Tibial nerve (tissue), 4 donors: ENCODE measurements at regions not wholly inside any gene's neighbourhood (a gene's known extent, or its start where the extent isn't known, plus 50 kb on each side); places are given as distances from the start of the nearest gene placed in this dataset.
A peak's percentile ranks its signal among the peaks of the same experiment; 100 is the strongest.

Source experiments
- DNase-seq, 2 donors: peaks; one replicate each; pipeline ENCODE4 v3.0.0-alpha.2; 2019; ENCODE audit warnings: low spot score in 2 of 2
- H3K27ac ChIP-seq, 4 donors: fragments of 200-600 bp; sonication (generic) in 3 of 4; one replicate each; pipeline ENCODE4 v1.5.1; 2017 to 2019; ENCODE audit warnings: mild to moderate bottlenecking in 1 of 4
- H3K27me3 ChIP-seq, 2 donors: fragments of 200-600 bp; sonication (generic) in 1 of 2; one replicate each; pipeline versions ENCODE4 v1.5.1 to v1.6.0; 2017 to 2019
- H3K36me3 ChIP-seq, 3 donors: fragments of 200-600 bp; sonication (generic); one replicate each; pipeline ENCODE4 v1.5.1; 2018 to 2019
- H3K4me1 ChIP-seq, 4 donors: fragments of 200-600 bp; sonication (generic) in 3 of 4; one replicate each; pipeline ENCODE4 v1.5.1; 2017 to 2019
- H3K4me3 ChIP-seq, 4 donors: fragments of 200-600 bp; sonication (generic) in 3 of 4; one replicate each; pipeline ENCODE4 v1.5.1; 2017 to 2019; ENCODE audit warnings: mild to moderate bottlenecking in 1 of 4, moderate library complexity in 1 of 4
- H3K9me3 ChIP-seq, 4 donors: fragments of 200-600 bp; sonication (generic) in 3 of 4; one replicate each; pipeline ENCODE4 v1.5.1; 2017 to 2019
- EP300 ChIP-seq, 2 donors: sonication (generic); formaldehyde crosslinking; IDR thresholded peaks; one replicate each; pipeline ENCODE4 v1.6.1; 2017; ENCODE audit warnings: antibody characterized with exemption in 2 of 2, mild to moderate bottlenecking in 1 of 2
- POLR2A ChIP-seq, 2 donors: fragments of 450-650 bp; IDR thresholded peaks; one replicate each; pipeline ENCODE4 v1.6.1; 2017; ENCODE audit warnings: antibody characterized with exemption in 2 of 2, mild to moderate bottlenecking in 2 of 2, moderate library complexity in 2 of 2
- WGBS, 2 donors: methylation state at CpG; one replicate each; pipeline ENCODE4 v1.1.5; 2018; 5-methylcytosine and 5-hydroxymethylcytosine counted together
- TF ChIP-seq, protein P1 (sequence below), 5 experiments: fragments of 200-600 bp in 3 of 5; fragments of 450-650 bp in 2 of 5; sonication (generic) in 3 of 5; IDR thresholded peaks; one replicate each; pipeline ENCODE4 v1.5.1; 2016 to 2019; ENCODE audit warnings: antibody characterized with exemption in 5 of 5, mild to moderate bottlenecking in 3 of 5, moderate library complexity in 2 of 5

DNA sequence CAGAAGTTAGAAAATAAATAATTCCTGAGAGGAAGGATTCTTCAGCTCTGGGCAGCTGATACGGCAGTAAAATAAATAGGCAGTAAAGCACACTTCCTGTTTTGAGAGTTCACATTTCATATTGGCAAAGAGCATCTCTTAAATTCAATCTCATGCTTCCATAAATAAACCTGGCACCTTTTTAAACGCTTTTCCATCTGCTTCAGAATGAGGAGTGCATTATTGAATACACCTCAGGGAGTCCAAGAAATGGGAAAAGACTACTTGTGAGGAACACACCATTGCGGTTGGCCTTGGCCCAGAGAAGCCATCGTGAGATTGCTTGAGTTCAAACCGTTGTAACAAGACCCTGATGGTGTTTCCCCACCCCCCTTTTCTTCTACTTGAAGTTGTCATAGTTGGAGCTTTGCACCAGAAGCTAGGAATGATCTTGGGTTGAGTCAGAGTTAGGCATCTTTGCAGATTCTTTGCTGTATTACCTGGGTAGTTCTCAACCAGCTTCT is 123.9 kb downstream of the RDH14 start:
- peak overlapping the region in 1 of 4 donors; percentile 2 for H3K27ac ChIP-seq
- 37 to 42% methylated on average over 5 of the region's 5 CpGs for WGBS, 2 donors

DNA sequence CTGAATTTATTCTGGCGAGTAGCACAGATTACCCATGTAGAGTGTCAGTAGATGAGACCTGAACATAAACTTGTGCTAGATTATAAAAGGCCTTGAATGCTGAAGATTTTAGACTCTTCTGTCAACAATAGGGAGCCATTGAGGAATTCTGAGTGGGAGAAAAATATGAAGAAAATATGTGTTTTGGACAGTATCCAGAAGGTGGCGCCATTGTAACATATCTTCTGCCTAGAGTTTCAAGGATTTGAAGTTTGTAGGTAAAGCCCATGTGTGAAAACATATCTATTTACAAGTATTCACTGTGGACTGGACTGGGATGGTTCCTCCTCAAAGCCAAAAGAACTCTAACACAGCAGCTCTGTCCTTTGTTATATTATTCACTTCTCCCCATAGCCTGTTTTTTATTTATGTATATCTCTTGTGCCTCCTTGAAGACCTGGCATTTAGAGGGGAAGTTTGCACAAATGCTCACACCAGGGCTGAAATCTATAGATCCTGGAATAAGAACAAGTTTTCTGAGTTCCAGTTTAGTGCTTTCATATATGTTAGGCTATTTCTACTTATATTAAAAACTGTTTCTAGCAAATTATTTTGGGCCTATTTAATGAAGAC is 124.9 kb downstream of the RDH14 start:
- Histone ChIP-seq H3K9me3 (no peaks in the 10 kb centered on the region), H3K36me3 (no peaks in the 10 kb centered on the region), H3K4me1 (peaks cover 0 to 28% (median 2%) of the 10 kb centered on the region in 4 donors), H3K4me3 (no peak overlapping the region), H3K27ac (peak overlapping the region in 1 of 4 donors; percentile 2), H3K27me3 (no peaks in the 10 kb centered on the region)
- TF ChIP-seq POLR2A (IDR thresholded peaks at IDR 0.05) (no peak), EP300 (IDR thresholded peaks at IDR 0.05) (no peak)
- TF ChIP-seq, protein P1, sequence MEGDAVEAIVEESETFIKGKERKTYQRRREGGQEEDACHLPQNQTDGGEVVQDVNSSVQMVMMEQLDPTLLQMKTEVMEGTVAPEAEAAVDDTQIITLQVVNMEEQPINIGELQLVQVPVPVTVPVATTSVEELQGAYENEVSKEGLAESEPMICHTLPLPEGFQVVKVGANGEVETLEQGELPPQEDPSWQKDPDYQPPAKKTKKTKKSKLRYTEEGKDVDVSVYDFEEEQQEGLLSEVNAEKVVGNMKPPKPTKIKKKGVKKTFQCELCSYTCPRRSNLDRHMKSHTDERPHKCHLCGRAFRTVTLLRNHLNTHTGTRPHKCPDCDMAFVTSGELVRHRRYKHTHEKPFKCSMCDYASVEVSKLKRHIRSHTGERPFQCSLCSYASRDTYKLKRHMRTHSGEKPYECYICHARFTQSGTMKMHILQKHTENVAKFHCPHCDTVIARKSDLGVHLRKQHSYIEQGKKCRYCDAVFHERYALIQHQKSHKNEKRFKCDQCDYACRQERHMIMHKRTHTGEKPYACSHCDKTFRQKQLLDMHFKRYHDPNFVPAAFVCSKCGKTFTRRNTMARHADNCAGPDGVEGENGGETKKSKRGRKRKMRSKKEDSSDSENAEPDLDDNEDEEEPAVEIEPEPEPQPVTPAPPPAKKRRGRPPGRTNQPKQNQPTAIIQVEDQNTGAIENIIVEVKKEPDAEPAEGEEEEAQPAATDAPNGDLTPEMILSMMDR (IDR thresholded peaks at IDR 0.05) = peak; percentile 25 to 54 (median 42)
- DNase-seq = peak in 1 of 2 donors; percentile 57
- WGBS, 2 donors = 43 to 44% methylated on average over 2 of the region's 2 CpGs

More for the DNA sequence above, 123.9 kb downstream of the RDH14 start:
- H3K4me1 ChIP-seq = peaks cover 0 to 34% (median 2%) of the 10 kb centered on the region in 4 donors
- no peak overlapping the region for H3K4me3 ChIP-seq
- no peaks in the 10 kb centered on the region for H3K36me3 ChIP-seq
- no peak for DNase-seq
- H3K9me3 ChIP-seq = no peaks in the 10 kb centered on the region
- no peaks in the 10 kb centered on the region for H3K27me3 ChIP-seq
- TF ChIP-seq POLR2A (IDR thresholded peaks at IDR 0.05) = no peak
- no peak for TF ChIP-seq EP300 (IDR thresholded peaks at IDR 0.05)
- TF ChIP-seq, protein P1 (IDR thresholded peaks at IDR 0.05) = no peak

DNA sequence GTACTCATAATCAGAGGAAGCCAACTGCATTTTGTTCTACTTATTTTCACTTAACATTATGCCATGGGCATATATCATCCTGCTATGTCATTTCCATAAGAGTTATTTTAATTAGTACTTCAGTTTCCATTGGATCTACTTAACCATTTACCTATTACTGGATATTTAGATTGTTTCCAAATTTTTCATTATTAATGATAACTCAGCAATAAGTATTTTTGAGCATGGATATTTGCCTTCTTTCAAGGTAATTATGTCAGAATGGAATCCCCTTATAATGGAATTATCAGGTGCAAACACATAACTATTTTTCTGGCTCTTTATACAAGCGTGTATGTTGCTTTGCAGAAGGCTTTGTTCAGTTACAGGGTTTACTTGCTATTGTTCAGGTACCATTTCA is 126.6 kb downstream of the RDH14 start:
- H3K9me3 ChIP-seq = no peaks in the 10 kb centered on the region
- TF ChIP-seq POLR2A (IDR thresholded peaks at IDR 0.05) (no peak), EP300 (IDR thresholded peaks at IDR 0.05) (no peak)
- TF ChIP-seq, protein P1 (IDR thresholded peaks at IDR 0.05) = no peak
- no peaks in the 10 kb centered on the region for H3K36me3 ChIP-seq
- no peak overlapping the region for H3K27ac ChIP-seq
- DNase-seq = no peak
- no peak overlapping the region for H3K4me3 ChIP-seq
- WGBS, 2 donors = 93 to 97% methylated on average over 1 of the region's 1 CpG
- no peaks in the 10 kb centered on the region for H3K27me3 ChIP-seq
- peaks cover 0 to 24% (median 2%) of the 10 kb centered on the region in 4 donors for H3K4me1 ChIP-seq

DNA sequence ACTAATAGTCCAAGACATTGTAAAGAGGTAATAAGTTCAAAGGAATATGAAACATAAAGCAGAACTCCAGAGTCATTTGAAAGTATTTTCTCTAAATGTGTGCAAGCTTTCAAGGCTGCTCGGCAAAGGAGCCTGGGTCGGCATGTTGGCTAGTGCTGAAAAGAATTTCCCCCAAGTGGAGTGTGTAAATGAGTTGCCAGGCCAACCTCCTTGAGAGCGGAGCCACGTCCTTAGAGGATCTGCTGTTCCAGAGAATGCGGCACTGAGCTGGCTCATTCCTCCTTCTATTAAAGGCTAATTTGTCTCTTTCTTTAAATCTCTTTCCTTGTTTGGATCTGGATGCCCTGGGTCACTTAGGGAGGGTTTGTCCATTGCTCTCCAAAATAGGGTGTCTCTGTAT is 127.5 kb downstream of the RDH14 start:
- no peak overlapping the region for H3K27ac ChIP-seq

More for the DNA sequence above, 127.5 kb downstream of the RDH14 start:
- Histone ChIP-seq H3K27me3 (no peaks in the 10 kb centered on the region), H3K4me3 (no peak overlapping the region), H3K4me1 (peaks cover 0 to 24% (median 2%) of the 10 kb centered on the region in 4 donors), H3K36me3 (no peaks in the 10 kb centered on the region), H3K9me3 (no peaks in the 10 kb centered on the region)
- 13 to 23% methylated on average over 5 of the region's 5 CpGs for WGBS, 2 donors
- DNase-seq = no peak
- TF ChIP-seq POLR2A (IDR thresholded peaks at IDR 0.05) = no peak
- TF ChIP-seq EP300 (IDR thresholded peaks at IDR 0.05) = no peak
- TF ChIP-seq, protein P1 (IDR thresholded peaks at IDR 0.05) = no peak
